ENCODE measurements at regions not wholly inside any gene's neighbourhood (a gene's known extent, or its start where the extent isn't known, plus 50 kb on each side); places are given as distances from the start of the nearest gene placed in this dataset.

DNA sequence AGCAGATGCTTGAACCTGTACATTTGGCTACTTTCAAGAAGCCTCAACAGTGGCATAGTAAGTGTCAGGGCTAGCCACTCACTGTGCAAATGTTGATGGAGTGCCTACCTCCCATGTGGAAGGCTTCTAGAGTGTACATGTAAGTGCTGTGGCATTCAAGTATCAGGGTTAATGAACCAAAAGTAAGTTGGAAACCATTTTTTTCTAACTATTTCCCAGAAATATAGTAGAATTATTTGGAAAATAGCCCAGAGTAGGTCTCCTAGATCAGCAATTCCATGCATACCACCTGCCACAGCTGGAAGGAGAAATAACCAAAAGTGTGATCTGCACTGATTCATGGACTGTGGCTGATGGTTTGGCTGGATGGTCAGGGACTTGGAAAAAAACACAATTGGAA lies 53.3 kb downstream of the FOXD1 start:
- no peak for DNase-seq

DNA sequence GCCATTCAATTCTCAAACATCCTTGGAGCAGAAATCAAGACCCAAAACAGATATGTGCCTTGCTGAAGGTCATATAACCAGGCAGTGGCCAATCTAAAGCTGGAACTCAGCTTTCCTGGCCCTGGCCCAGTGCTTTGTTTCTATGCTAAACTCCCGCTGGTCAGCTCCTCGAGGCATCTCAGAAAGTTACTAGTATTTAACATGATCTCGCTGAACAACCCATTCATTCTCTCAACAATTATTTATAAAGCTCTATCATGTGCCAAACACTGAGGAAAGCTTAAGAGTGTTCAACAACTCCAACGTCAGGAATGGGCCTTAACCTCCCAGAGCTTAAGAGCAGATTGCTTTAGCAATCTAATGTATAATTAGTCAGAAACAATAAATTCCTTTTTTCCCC lies 54.0 kb downstream of the FOXD1 start:
- DNase-seq: no peak

GRCh38 chr5:73393611-73394489 lies 54.7 kb downstream of the FOXD1 start:
- DNase-seq: no peak

GRCh38 chr5:73392775-73393174 lies 55.8 kb downstream of the FOXD1 start:
- DNase-seq: no peak

DNA sequence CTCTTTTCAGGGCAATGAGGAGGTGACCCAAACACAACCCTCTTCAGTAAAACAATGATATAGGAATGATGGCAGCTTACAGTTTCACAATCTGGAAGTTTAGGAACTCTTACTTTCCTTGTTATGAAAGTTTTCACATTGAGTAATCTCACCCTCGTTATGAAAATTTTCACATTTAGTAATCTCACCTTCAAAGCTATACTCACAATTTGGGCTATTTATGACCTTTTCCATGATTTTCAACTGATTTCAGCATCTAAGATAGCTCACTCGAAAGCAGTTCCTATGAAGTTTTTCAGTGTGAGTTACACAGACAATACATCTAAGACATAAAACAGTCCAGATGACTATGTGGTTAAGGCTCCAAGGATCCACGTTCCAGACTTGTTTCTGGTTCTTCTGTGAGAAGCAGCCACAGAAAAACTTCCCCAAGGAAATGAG lies 57.1 kb downstream of the FOXD1 start:
- no peak for DNase-seq

DNA sequence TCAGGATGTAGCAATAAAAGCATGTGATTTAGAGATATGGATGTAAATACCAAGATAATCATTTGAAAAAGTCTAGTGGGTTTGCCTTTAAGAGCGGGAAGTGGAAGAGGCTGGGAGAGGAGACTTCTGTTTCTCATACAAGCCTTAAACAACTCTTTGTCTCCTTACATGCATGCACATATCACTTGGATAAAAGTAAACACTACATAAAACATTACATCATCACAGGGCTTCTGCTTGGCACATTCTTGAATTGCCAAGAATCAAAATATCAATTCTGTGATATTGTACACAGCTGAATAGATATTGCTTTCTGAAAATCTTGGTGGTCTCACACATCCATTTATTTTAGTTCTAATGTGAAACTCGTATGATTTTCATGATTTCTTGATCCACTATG lies 57.6 kb downstream of the FOXD1 start:
- no peak for DNase-seq

- no peak for DNase-seq
These were observed 59.8 kb downstream of the FOXD1 start for GRCh38 chr5:73388740-73389139.

DNA sequence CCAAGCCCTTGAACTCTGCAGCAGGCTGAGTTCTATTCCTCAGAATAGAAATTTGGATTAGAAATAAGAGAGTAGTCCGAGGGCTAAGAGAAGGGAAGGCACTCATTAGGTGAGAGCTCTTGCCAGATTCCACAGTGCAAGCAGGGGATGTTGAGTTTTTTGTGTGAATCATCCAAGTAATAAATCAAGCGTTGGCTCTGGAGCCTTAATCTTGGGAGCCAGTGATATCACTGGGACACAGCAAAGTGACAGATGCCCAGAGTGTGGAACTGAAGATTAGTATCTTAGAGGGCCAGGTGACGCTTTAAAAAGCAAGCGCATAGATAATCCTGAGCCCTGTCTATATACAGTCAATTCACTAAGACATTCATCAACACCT lies 60.3 kb downstream of the FOXD1 start:
- DNase-seq: no peak

DNA sequence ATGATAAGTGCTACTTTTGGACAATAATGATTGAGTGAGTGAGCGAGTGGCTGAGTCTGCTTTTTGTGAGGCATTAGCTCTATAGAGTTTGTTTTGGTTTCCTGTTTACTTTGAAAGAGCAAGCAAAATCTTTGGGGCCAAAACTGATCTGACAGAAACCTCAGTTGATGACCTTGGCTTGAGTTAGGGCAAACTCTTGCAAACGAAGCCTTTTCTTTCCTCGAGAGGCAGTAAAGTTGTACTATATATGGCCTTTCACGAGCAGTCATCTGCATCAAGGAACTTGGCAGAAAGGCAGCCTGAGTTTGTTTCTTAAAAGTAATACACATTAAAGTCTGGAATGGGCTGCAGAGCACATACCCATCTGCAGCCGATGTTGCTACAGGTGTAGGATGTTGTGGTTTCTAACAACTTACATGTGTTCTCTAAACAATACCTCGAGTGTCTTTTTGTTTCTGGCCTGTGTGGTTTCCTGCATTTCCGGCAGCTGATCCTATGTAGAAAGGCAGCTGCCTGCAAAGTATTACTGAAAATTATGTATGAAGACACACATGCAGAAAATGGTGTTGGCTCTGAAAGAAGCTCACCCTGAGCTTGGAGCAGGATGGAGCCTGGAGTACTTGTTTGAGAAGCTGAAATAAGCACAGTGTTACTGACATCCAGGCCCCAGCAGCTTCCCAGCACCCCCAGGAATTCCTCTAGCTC lies 60.8 kb downstream of the FOXD1 start:
- peak; percentile 69 for DNase-seq

GRCh38 chr5:73387149-73387591 lies 61.4 kb downstream of the FOXD1 start:
- DNase-seq: peak; percentile 35

GRCh38 chr5:73384861-73385260 lies 63.7 kb downstream of the FOXD1 start:
- no peak for DNase-seq

GRCh38 chr5:73382401-73382740 lies 66.2 kb downstream of the FOXD1 start:
- no peak for DNase-seq

DNA sequence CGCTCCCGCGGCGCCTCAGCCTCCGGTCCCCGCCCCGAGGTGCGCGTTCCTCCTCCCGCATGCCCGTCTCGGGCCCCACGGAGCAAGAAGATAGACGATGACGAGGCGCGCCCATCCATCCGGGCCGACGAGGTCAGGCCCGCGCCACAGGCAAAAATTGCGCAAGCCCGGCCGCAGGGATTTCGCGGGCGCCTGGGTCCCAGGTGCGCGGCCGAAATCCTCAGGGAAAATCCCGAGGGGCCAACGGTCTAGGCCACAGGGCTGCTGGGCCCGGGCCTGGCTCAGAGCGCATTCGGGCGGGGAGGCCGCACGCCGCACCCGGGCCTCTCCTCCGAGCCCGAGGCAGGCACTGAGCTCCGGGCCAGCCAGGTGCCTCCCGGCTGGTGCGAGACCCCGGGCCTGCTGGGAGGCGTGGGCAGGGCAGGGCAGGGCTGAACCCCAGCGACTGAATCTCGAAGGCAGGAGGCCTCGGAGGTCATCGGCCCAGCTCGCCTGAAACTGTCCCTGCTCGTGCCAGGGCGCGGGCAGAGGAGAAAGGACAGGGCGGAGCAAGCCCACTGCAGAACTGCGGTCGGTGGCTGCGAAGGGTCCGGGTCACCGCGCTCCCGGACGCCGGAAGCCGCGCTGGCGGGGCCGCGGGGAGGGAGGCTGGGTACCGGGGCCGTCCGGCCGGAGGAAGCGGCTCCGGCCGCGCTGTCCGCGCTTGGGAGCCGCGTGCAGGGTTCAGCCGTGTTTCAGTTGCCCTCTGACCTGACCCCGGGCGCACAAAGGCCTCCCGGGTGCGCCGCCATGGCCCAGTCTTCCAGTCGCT lies 66.8 kb downstream of the FOXD1 start:
- no peak for DNase-seq

GRCh38 chr5:73380710-73381589 lies 67.6 kb downstream of the FOXD1 start:
- no peak for DNase-seq

DNA sequence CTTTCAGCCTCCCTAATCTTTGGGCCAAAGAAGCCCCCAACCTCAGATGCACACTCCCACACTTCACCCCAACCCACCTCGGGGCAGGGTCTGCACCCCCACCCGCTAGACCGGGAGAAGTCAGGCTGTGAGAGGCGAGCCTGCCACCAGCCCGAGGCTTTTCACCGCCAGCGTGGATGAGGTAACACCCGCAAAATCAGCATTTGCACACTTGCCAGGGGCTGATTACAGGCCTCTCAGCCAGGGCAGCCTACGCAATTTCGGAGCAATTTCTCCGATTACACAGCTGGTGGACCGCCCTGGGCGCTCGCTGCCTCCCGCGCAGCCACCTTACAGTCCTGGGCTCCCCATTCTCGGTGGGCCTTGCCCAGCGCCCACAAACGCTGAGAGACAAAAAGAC lies 68.5 kb downstream of the FOXD1 start:
- DNase-seq: no peak

- DNase-seq: no peak
These were observed 69.1 kb downstream of the FOXD1 start for GRCh38 chr5:73379435-73379834.

DNA sequence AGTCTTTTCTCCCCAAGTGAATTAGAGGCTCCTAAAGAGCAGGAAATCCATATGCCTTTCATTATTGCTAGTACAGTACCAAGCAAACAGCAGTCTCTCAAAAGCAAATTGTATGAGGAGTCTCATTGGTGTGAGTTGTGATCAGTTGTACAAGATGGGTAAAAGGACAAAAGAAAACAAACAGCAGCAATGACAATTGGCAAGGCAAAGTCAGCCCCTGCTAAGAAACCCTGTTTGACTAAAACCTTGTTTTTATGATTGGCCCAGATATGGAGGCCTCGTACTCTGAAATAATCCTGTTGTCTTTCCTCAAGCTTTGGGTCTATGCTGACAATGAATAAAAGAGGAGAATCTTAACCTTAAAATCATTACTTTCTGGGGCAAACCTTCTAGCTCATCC lies 69.8 kb downstream of the FOXD1 start:
- DNase-seq: no peak

DNA sequence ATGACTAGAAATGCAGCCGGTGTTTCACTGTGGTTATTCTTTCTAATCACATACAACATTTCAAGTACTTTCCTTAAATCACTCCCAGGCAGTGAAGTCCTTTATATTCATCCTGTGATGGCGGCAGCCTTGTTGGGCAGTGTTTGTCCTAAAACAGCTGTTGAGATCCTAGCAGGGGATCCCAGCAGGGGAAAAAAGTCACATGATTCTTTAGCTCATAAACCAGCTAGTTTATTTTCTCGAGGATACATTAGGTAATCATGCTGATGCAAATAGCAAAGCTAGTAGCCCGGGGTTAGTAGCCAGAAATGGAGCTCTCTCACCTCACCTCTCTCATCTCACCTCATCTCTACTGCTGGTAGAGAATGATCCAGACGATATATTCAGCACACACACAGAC lies 70.5 kb downstream of the FOXD1 start:
- no peak for DNase-seq

DNA sequence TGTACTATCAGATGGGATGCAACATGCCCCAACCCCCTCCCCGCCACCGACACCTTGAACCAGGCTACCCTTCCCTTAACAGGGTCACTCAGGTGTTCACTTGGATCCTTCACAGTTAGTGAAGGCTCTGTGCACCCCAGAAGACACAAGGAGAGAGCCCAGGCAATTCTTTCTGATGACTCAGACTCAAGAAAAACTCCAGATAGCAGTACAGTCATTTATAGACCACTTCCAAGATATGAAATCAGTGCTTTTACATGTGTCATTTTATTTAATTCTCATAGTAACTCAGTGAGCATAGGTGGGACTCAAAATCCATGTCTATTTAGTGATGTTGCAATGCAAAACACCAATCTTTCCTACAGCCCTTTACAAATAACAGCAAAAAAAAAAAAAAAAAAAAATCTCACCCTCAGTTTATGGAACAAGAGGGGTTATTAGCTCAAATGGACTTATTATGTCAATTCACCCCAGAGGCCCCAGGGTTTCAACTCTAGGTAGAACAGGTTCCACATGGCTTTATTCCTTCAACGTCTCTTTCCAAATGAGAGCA lies 71.9 kb downstream of the FOXD1 start:
- no peak for DNase-seq

DNA sequence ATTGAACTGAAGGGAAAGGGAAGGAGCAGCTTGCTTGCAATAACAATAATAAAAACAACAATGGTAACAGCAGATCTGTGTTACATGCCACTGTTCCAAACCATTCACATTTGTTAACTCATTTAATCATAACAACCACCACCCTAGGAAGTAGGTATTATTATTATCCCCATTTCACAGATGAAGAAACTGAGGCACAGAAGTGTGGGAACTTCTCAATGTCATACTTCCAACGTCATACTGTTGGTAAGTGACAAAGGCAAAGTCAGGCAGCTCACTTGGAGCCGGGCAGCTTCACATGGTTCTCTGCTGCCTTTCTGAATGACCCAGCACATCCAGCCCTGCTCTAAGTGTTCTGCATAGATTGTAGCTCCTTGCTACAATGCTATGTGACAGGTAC lies 72.6 kb downstream of the FOXD1 start:
- DNase-seq: no peak

DNA sequence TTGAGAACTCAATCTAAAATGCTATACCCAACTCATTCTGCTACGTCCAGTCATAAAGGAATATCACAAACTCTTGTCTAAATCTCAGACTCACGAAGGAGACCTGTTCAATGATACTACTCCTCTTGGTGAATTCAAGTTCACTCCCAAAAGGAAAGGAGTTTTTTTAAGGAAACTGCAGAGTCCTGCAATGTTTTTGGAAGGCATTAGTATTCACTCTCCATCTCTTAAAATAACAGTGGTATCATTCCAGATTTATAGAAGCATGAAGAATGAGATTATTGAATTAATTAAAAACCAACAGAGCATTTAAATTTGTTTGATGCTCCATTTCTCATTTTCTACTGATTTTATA lies 73.4 kb downstream of the FOXD1 start:
- no peak for DNase-seq

DNA sequence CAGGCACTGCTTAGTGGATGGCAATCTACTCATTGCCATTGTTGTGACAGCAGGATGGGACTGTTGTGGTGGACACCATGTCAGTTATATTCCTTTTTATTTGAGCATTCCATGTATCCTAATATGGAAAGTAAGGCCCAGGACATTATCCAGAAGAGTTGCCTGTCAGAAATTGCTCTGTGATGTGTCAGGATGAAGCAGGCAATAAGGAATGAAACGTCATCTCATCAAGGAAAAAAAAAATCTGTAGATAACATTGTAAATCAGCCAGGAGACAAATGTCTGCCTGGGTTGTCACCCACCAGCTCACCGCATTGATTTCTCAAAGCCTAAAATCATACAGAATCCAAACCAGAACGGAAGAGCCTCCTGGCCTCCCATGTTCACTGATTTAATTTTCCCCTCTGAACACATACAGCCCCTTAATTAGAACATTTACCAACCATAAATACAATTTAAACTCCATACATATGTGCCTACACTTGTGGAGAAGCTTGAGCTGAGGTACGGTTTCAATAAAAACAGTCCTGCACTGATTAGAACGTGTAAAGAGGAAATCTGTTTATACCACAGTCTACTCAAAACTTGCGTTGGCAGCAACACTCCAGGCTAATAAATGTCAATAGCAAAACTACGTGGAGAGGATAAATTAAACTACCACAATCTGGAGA lies 73.9 kb downstream of the FOXD1 start:
- no peak for DNase-seq

Measured in CD4-positive, alpha-beta T cell treated with Interleukin-21 for 1 hour (primary cell).